ENCODE measurements at regions not wholly inside any gene's neighbourhood (a gene's known extent, or its start where the extent isn't known, plus 50 kb on each side); places are given as distances from the start of the nearest gene placed in this dataset.

DNA sequence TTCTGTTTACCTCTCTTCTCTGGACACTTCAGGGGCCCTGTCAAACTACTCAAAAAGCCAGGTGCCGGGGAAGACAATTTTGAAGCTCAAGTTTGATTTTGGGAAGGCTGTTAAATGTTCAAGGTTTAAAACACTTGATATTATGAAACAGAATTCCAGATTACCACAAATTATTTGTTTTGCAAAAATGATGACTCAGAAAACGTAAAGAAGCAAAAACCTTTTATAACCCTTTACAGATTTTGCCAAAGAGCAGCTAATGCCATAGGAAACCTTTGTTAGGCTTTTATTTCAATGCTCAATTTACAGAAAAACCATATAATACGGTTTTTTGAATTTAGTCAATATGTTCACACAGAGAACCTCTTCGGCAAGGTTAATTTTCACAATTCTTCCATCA lies 593.4 kb upstream of the ZP4 start:
- Mint-ChIP-seq H3K27me3 (no peaks in the 10 kb centered on the region), H3K4me1 (no peaks in the 10 kb centered on the region), H3K4me3 (no peak overlapping the region), H3K9me3 (ENCODE audit: insufficient read depth) (peaks cover 3% of the 10 kb centered on the region), H3K27ac (no peak overlapping the region)
- H3K27ac ChIP-seq (ENCODE audit: low read length in 2 of 2) = no peak overlapping the region
- TF ChIP-seq, protein P1, sequence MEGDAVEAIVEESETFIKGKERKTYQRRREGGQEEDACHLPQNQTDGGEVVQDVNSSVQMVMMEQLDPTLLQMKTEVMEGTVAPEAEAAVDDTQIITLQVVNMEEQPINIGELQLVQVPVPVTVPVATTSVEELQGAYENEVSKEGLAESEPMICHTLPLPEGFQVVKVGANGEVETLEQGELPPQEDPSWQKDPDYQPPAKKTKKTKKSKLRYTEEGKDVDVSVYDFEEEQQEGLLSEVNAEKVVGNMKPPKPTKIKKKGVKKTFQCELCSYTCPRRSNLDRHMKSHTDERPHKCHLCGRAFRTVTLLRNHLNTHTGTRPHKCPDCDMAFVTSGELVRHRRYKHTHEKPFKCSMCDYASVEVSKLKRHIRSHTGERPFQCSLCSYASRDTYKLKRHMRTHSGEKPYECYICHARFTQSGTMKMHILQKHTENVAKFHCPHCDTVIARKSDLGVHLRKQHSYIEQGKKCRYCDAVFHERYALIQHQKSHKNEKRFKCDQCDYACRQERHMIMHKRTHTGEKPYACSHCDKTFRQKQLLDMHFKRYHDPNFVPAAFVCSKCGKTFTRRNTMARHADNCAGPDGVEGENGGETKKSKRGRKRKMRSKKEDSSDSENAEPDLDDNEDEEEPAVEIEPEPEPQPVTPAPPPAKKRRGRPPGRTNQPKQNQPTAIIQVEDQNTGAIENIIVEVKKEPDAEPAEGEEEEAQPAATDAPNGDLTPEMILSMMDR (IDR thresholded peaks at IDR 0.05) = no peak
- TF ChIP-seq EZH2 (IDR thresholded peaks at IDR 0.05; ENCODE audit: borderline replicate concordance, insufficient read depth, low read depth, low read length, poor library complexity, severe bottlenecking) = no peak
- no peak overlapping the region for H3K4me3 ChIP-seq (ENCODE audit: control extremely low read depth in 1 of 5, extremely low read depth in 1 of 5, insufficient read depth in 1 of 5, low read depth in 2 of 5, low read length in 4 of 5)
- ATAC-seq (ENCODE audit: low read depth) (no peak), DNase-seq (no peak)
- intact Hi-C loops (cut with micrococcal nuclease) = no loop called here
- H3K79me2 ChIP-seq (ENCODE audit: control insufficient read depth, insufficient read depth, low read length) = no peaks in the 10 kb centered on the region
- no peaks in the 10 kb centered on the region for H3K36me3 ChIP-seq (replicated peaks in 1 of 2; ENCODE audit: control extremely low read depth in 1 of 2, control insufficient read depth in 1 of 2, extremely low read depth in 1 of 2, insufficient read depth in 2 of 2, low read length in 1 of 2)
- H3K27me3 ChIP-seq (replicated peaks in 1 of 4; ENCODE audit: control extremely low read depth in 1 of 4, control insufficient read depth in 3 of 4, insufficient read depth in 4 of 4, low read length in 3 of 4) = no peaks in the 10 kb centered on the region
- no peaks in the 10 kb centered on the region for H3K9me3 ChIP-seq (ENCODE audit: control extremely low read depth in 1 of 3, control insufficient read depth in 2 of 3, insufficient read depth in 1 of 3, low read length in 2 of 3)
- no peak overlapping the region for H2AFZ ChIP-seq (ENCODE audit: insufficient read depth, low read depth, low read length, poor library complexity, severe bottlenecking)
- H3K4me2 ChIP-seq (replicated peaks; ENCODE audit: low read depth, low read length, poor library complexity, severe bottlenecking) = no peak overlapping the region
- WGBS (ENCODE audit: insufficient coverage) = 85% methylated on average over 3 of the region's 4 CpGs
- H3K9ac ChIP-seq (ENCODE audit: low read length) = no peak overlapping the region
- ChIA-PET CTCF (no interaction called here), POLR2A (no interaction called here)
- no peaks in the 10 kb centered on the region for H3K4me1 ChIP-seq (ENCODE audit: control insufficient read depth in 2 of 2, insufficient read depth in 2 of 2, low read length in 2 of 2)
- H4K20me1 ChIP-seq (ENCODE audit: control insufficient read depth, insufficient read depth, low read length, poor library complexity, severe bottlenecking) = no peaks in the 10 kb centered on the region

DNA sequence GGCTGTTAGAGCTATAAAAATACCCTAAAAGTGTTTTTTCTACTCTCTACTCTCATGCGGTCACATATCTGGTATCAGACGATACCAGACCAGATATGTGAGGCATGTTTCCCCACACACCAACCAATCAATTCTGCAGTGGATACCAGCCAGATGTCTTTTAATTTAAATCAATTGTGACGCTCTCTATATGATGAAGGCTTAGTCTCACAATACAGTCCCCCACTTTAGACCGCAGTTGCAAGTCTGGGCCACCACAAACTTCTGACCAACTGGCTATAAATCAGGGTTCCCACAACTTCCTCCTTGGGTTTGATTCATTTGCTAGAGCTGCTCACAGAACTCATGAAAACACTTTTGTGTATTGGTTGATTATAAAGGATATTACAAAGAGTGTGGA lies 586.1 kb upstream of the ZP4 start:
- TF ChIP-seq EZH2 (IDR thresholded peaks at IDR 0.05; ENCODE audit: borderline replicate concordance, insufficient read depth, low read depth, low read length, poor library complexity, severe bottlenecking) = no peak
- no peak for DNase-seq
- no peak overlapping the region for H3K27ac Mint-ChIP-seq
- H4K20me1 ChIP-seq (ENCODE audit: control insufficient read depth, insufficient read depth, low read length, poor library complexity, severe bottlenecking) = no peaks in the 10 kb centered on the region
- intact Hi-C loops (cut with micrococcal nuclease) = no loop called here
- H3K4me3 ChIP-seq (ENCODE audit: control extremely low read depth in 1 of 5, extremely low read depth in 1 of 5, insufficient read depth in 1 of 5, low read depth in 2 of 5, low read length in 4 of 5) = no peak overlapping the region
- no peak overlapping the region for H3K27ac ChIP-seq (ENCODE audit: low read length in 2 of 2)
- no peaks in the 10 kb centered on the region for H3K4me1 ChIP-seq (ENCODE audit: control insufficient read depth in 2 of 2, insufficient read depth in 2 of 2, low read length in 2 of 2)
- H3K9ac ChIP-seq (ENCODE audit: low read length) = no peak overlapping the region
- no peak overlapping the region for H3K4me2 ChIP-seq (replicated peaks; ENCODE audit: low read depth, low read length, poor library complexity, severe bottlenecking)
- H3K27me3 Mint-ChIP-seq = no peaks in the 10 kb centered on the region
- peaks cover 0 to 1% (median 0%) of the 10 kb centered on the region in 3 donors for H3K9me3 ChIP-seq (ENCODE audit: control extremely low read depth in 1 of 3, control insufficient read depth in 2 of 3, insufficient read depth in 1 of 3, low read length in 2 of 3)
- WGBS (ENCODE audit: insufficient coverage) = 6% methylated on average over 2 of the region's 4 CpGs
- ChIA-PET POLR2A (no interaction called here), CTCF (no interaction called here)
- no peaks in the 10 kb centered on the region for H3K36me3 ChIP-seq (replicated peaks in 1 of 2; ENCODE audit: control extremely low read depth in 1 of 2, control insufficient read depth in 1 of 2, extremely low read depth in 1 of 2, insufficient read depth in 2 of 2, low read length in 1 of 2)
- H2AFZ ChIP-seq (ENCODE audit: insufficient read depth, low read depth, low read length, poor library complexity, severe bottlenecking) = no peak overlapping the region
- no peaks in the 10 kb centered on the region for H3K79me2 ChIP-seq (ENCODE audit: control insufficient read depth, insufficient read depth, low read length)
- no peaks in the 10 kb centered on the region for H3K4me1 Mint-ChIP-seq
- no peak for ATAC-seq (ENCODE audit: low read depth)
- no peak overlapping the region for H3K4me3 Mint-ChIP-seq
- H3K9me3 Mint-ChIP-seq (ENCODE audit: insufficient read depth) = peaks cover 3% of the 10 kb centered on the region
- no peaks in the 10 kb centered on the region for H3K27me3 ChIP-seq (replicated peaks in 1 of 4; ENCODE audit: control extremely low read depth in 1 of 4, control insufficient read depth in 3 of 4, insufficient read depth in 4 of 4, low read length in 3 of 4)

Data from B cell (primary cell).